Lower lobe of right lung (tissue), 2 donors: ENCODE measurements at regions not wholly inside any gene's neighbourhood (a gene's known extent, or its start where the extent isn't known, plus 50 kb on each side); places are given as distances from the start of the nearest gene placed in this dataset.

Source experiments
- ATAC-seq, 2 donors: fragments of 200-7000 bp; cut with Tn5 transposase; one replicate each; pipeline ENCODE4 v1.9.1; 2020 to 2022; ENCODE audit warnings: mild to moderate bottlenecking in 2 of 2, moderate library complexity in 2 of 2
- DNase-seq: peaks from one replicate; pipeline ENCODE4 v3.0.0-alpha.2; 2020
- H3K27ac ChIP-seq: fragments of 200-600 bp; one replicate; pipeline ENCODE4 v1.8.0; 2022
- H3K27me3 ChIP-seq: fragments of 200-600 bp; one replicate; pipeline ENCODE4 v1.8.0; 2022; ENCODE audit warnings: low read depth
- H3K36me3 ChIP-seq: fragments of 200-600 bp; one replicate; pipeline ENCODE4 v1.8.0; 2022; ENCODE audit warnings: mild to moderate bottlenecking
- H3K4me1 ChIP-seq: fragments of 200-600 bp; one replicate; pipeline ENCODE4 v1.8.0; 2022
- H3K4me3 ChIP-seq: fragments of 200-600 bp; one replicate; pipeline ENCODE4 v1.8.0; 2022; ENCODE audit warnings: mild to moderate bottlenecking
- H3K9me3 ChIP-seq: fragments of 200-600 bp; one replicate; pipeline ENCODE4 v1.8.0; 2022
- CTCF ChIP-seq: fragments of 200-600 bp; IDR thresholded peaks from one replicate; pipeline ENCODE4 v1.8.0; 2022; ENCODE audit warnings: antibody characterized with exemption, mild to moderate bottlenecking
- intact Hi-C: fragments of 100-400 bp; cut with DNase I; formaldehyde crosslinking; loops from one replicate; pipeline ENCODE4 v1.11.0; 2022
- donor health status: DM: no; HTN: yes; CAD: no; lungs with severe emphysema.

GRCh38 chr2:195489101-195489500, 167.9 kb upstream of the SLC39A10 start:
- no peak for DNase-seq
- TF ChIP-seq CTCF = no peak
- no peaks in the 10 kb centered on the region for H3K27me3 ChIP-seq
- H3K4me1 ChIP-seq = no peaks in the 10 kb centered on the region
- no peaks in the 10 kb centered on the region for H3K36me3 ChIP-seq
- H3K4me3 ChIP-seq = no peak overlapping the region
- H3K27ac ChIP-seq = no peak overlapping the region
- no peaks in the 10 kb centered on the region for H3K9me3 ChIP-seq
- ATAC-seq = no peak
- intact Hi-C loops = no loop called here

GRCh38 chr2:195488567-195488966, 168.5 kb upstream of the SLC39A10 start:
- no peak overlapping the region for H3K27ac ChIP-seq
- TF ChIP-seq CTCF = no peak
- intact Hi-C loops = no loop called here
- ATAC-seq = no peak
- H3K36me3 ChIP-seq = no peaks in the 10 kb centered on the region
- H3K4me3 ChIP-seq = no peak overlapping the region
- no peak for DNase-seq
- H3K27me3 ChIP-seq = no peaks in the 10 kb centered on the region
- H3K4me1 ChIP-seq = no peaks in the 10 kb centered on the region
- no peaks in the 10 kb centered on the region for H3K9me3 ChIP-seq

- Histone ChIP-seq H3K36me3 (no peaks in the 10 kb centered on the region), H3K4me1 (no peaks in the 10 kb centered on the region), H3K27me3 (no peaks in the 10 kb centered on the region), H3K27ac (no peak overlapping the region), H3K9me3 (no peaks in the 10 kb centered on the region), H3K4me3 (no peak overlapping the region)
- no peak for TF ChIP-seq CTCF
- intact Hi-C loops = no loop called here
- no peak for ATAC-seq
- no peak for DNase-seq
These were observed 169.9 kb upstream of the SLC39A10 start for GRCh38 chr2:195486987-195487644.

DNA sequence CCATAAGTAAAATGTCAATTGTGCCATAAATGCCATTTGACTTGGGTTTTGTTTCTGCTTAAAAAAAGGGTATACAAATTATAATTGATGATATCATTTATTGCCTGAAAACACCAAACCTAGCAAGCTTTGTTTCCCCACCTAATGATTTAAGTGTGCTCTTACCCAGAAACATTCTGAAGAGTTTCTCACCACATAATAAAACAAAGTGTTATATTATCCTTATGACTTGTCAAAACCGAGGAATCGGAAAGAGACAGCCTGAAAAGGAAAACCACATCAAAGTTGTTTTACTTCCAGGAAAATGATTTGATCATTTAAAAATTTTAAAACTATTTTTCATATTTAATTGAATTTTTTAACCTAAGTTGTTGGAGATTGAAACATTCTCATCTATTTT, 170.5 kb upstream of the SLC39A10 start:
- intact Hi-C loops = no loop called here

DNA sequence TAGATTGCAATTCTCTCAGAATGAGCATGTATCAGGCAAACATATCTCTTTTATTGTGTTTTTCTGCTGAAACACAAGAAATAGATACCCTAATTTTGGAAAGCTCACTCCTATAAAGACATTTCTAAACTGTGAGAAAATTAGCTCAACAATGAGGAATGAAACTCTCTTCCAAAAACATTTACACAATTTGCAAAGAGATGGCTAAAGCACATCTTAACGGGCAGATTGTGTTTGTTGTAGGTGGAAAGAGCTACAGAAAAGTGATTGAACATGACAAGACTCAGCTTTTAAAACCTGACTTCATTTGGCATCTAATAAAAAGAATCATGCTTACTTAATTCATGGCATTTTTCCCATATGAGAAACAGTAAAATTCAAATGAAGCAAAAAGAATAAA, 175.0 kb upstream of the SLC39A10 start:
- intact Hi-C loops = no loop called here
- no peaks in the 10 kb centered on the region for H3K9me3 ChIP-seq
- no peaks in the 10 kb centered on the region for H3K27me3 ChIP-seq
- ATAC-seq = no peak
- H3K4me1 ChIP-seq = no peaks in the 10 kb centered on the region
- H3K27ac ChIP-seq = no peak overlapping the region
- DNase-seq = no peak
- no peaks in the 10 kb centered on the region for H3K36me3 ChIP-seq
- no peak overlapping the region for H3K4me3 ChIP-seq
- TF ChIP-seq CTCF = no peak

More for the DNA sequence above, 170.5 kb upstream of the SLC39A10 start:
- no peak overlapping the region for H3K4me3 ChIP-seq
- no peaks in the 10 kb centered on the region for H3K9me3 ChIP-seq
- H3K36me3 ChIP-seq = no peaks in the 10 kb centered on the region
- no peak for TF ChIP-seq CTCF
- H3K4me1 ChIP-seq = no peaks in the 10 kb centered on the region
- DNase-seq = no peak
- no peaks in the 10 kb centered on the region for H3K27me3 ChIP-seq
- no peak overlapping the region for H3K27ac ChIP-seq
- no peak for ATAC-seq
